Endothelial cell of umbilical vein (primary cell): ENCODE measurements at regions not wholly inside any gene's neighbourhood (a gene's known extent, or its start where the extent isn't known, plus 50 kb on each side); places are given as distances from the start of the nearest gene placed in this dataset.

Experiments used
- BruUV-seq: library from RNA; stranded (reverse); fragments of 400-500 nt; replicated peaks from 2 replicates; lab custom pipeline; 2021; lab: Mats Ljungman, UMichigan
- CTCF ChIA-PET: fragments of 300-600, 350-600 bp; sonication (Branson Sonifier 250); formaldehyde crosslinking; loops from one replicate; lab custom pipeline; 2021; ENCODE audit warnings: antibody characterized with exemption, inconsistent platforms; lab: Charles Lee
- POLR2A ChIA-PET: fragments of 300-600, 350-600 bp; sonication (Branson Sonifier 250); formaldehyde crosslinking; loops from one replicate; lab custom pipeline; 2021; ENCODE audit warnings: antibody characterized with exemption, inconsistent platforms; lab: Charles Lee
- DNase-seq: peaks from one replicate; pipeline ENCODE4 v3.0.0-alpha.2; 2011; ENCODE audit warnings: low read depth, low spot score
- FAIRE-seq: peaks from 2 replicates; lab custom pipeline; 2011; peaks lifted over from hg19 to GRCh38; lab: Jason Lieb, UNC
- H2AFZ ChIP-seq: 2 replicates; pipeline ENCODE4 v1.6.0; 2012; ENCODE audit warnings: low read depth, low read length, control low read depth, inconsistent platforms
- H3K27ac ChIP-seq: 2 replicates; pipeline ENCODE4 v1.5.1; 2011; ENCODE audit warnings: low read depth, mild to moderate bottlenecking, control low read depth, low read length, moderate library complexity; ENCODE audit not compliant: insufficient read depth
- H3K27me3 ChIP-seq, 2 experiments: 2 replicates each; pipeline versions ENCODE4 v1.6.0 to v1.6.1; 2011; ENCODE audit warnings: low read length in 2 of 2, mixed read lengths in 1 of 2; ENCODE audit not compliant: control insufficient read depth in 2 of 2, insufficient read depth in 2 of 2
- H3K36me3 ChIP-seq, 2 experiments: 2 replicates in 1 of 2; 3 replicates in 1 of 2; pipeline ENCODE4 v1.5.1; 2011; ENCODE audit warnings: low read length in 2 of 2, mild to moderate bottlenecking in 1 of 2, moderate library complexity in 1 of 2; ENCODE audit not compliant: control insufficient read depth in 2 of 2, insufficient read depth in 2 of 2; ENCODE audit errors: extremely low read depth in 1 of 2
- H3K4me1 ChIP-seq: 3 replicates; pipeline ENCODE4 v1.5.1; 2011; ENCODE audit warnings: mild to moderate bottlenecking, low read length; ENCODE audit not compliant: control insufficient read depth, insufficient read depth; ENCODE audit errors: extremely low read depth
- H3K4me2 ChIP-seq: 2 replicates; pipeline ENCODE4 v1.6.1; 2011; ENCODE audit warnings: low read length, control low read depth, mixed read lengths; ENCODE audit not compliant: insufficient read depth
- H3K4me3 ChIP-seq, 3 experiments: fragments of 200-600 bp in 1 of 3; sonication (generic), shearing (Covaris generic) in 1 of 3; replicated peaks in 1 of 3; 2 replicates each; pipeline ENCODE4 v1.5.1; 2011 to 2016; ENCODE audit warnings: control low read depth in 3 of 3, low read length in 3 of 3, mild to moderate bottlenecking in 2 of 3, inconsistent platforms in 1 of 3, low read depth in 1 of 3, moderate library complexity in 1 of 3; ENCODE audit not compliant: insufficient read depth in 1 of 3
- H3K79me2 ChIP-seq: 2 replicates; pipeline ENCODE4 v1.6.0; 2012; ENCODE audit warnings: low read length, inconsistent platforms; ENCODE audit not compliant: control insufficient read depth, insufficient read depth
- H3K9ac ChIP-seq: replicated peaks from 2 replicates; pipeline ENCODE3; 2011; ENCODE audit warnings: low read length, control low read depth; ENCODE audit not compliant: insufficient read depth; ENCODE audit errors: extremely low read depth
- H3K9me1 ChIP-seq: replicated peaks from 3 replicates; pipeline ENCODE4 v1.6.0; 2011; ENCODE audit warnings: mild to moderate bottlenecking, low read length; ENCODE audit not compliant: control insufficient read depth, insufficient read depth; ENCODE audit errors: extremely low read depth
- H3K9me3 ChIP-seq: replicated peaks from 2 replicates; pipeline ENCODE4 v1.5.1; 2012; ENCODE audit warnings: low read length, inconsistent platforms; ENCODE audit not compliant: control insufficient read depth, insufficient read depth
- H4K20me1 ChIP-seq: replicated peaks from 2 replicates; pipeline ENCODE3; 2011; ENCODE audit warnings: mild to moderate bottlenecking, low read length; ENCODE audit not compliant: control insufficient read depth, insufficient read depth; ENCODE audit errors: extremely low read depth
- CTCF ChIP-seq, 2 donors: IDR thresholded peaks; 1 replicate in 1 of 2; 2 replicates in 1 of 2; pipeline ENCODE4 v1.5.1; 2011; ENCODE audit warnings: low read length in 2 of 2, mild to moderate bottlenecking in 2 of 2, moderate library complexity in 2 of 2, control low read depth in 1 of 2, inconsistent platforms in 1 of 2, low read depth in 1 of 2; ENCODE audit not compliant: insufficient read depth in 1 of 2; ENCODE audit errors: extremely low read depth in 1 of 2
- EZH2 ChIP-seq: IDR thresholded peaks from 2 replicates; pipeline ENCODE4 v1.6.1; 2012; ENCODE audit warnings: borderline replicate concordance, low read depth, mild to moderate bottlenecking, moderate library complexity, low read length, inconsistent platforms; ENCODE audit not compliant: severe bottlenecking
- FOS ChIP-seq: IDR thresholded peaks from 2 replicates; pipeline ENCODE4 v1.6.1; 2011; ENCODE audit warnings: mild to moderate bottlenecking, low read length, moderate library complexity, borderline replicate concordance; ENCODE audit not compliant: insufficient read depth
- GATA2 ChIP-seq: IDR thresholded peaks from 2 replicates; pipeline ENCODE4 v1.7.0; 2011; ENCODE audit warnings: low read depth, mild to moderate bottlenecking, moderate library complexity, mixed read lengths, low read length; ENCODE audit not compliant: insufficient read length, insufficient read depth
- JUN ChIP-seq: IDR thresholded peaks from 2 replicates; pipeline ENCODE4 v1.6.1; 2011; ENCODE audit warnings: borderline replicate concordance, low read depth; ENCODE audit not compliant: insufficient read length, insufficient read depth
- MAX ChIP-seq: IDR thresholded peaks from 2 replicates; pipeline ENCODE4 v1.6.1; 2011; ENCODE audit not compliant: insufficient read depth, insufficient read length
- MYC ChIP-seq: IDR thresholded peaks from one replicate; pipeline ENCODE4 v1.6.1; 2011; ENCODE audit warnings: mild to moderate bottlenecking, low read depth, low read length
- POLR2A ChIP-seq: IDR thresholded peaks from 2 replicates; pipeline ENCODE4 v1.6.1; 2012; ENCODE audit warnings: low read depth, mild to moderate bottlenecking, control low read depth, low read length
- POLR2AphosphoS5 ChIP-seq: IDR thresholded peaks from 2 replicates; pipeline ENCODE4 v1.6.1; 2012; ENCODE audit warnings: low read depth, mild to moderate bottlenecking, control low read depth, low read length, moderate library complexity; ENCODE audit not compliant: insufficient read depth
- dilution Hi-C: fragments of 300-500 bp; cut with MboI; formaldehyde crosslinking; loops from one replicate; pipeline ENCODE4 v1.15.0; 2019; ENCODE audit warnings: low sequenced_read_pairs; ENCODE audit not compliant: extremely low pct_ligation_motif_present
- intact Hi-C: fragments of 100-400 bp; cut with micrococcal nuclease; formaldehyde crosslinking; loops from one replicate; pipeline ENCODE4 v1.10.0; 2022

- Histone ChIP-seq H4K20me1 (no peaks in the 10 kb centered on the region), H3K9me3 (no peaks in the 10 kb centered on the region), H3K4me3 (no peak overlapping the region), H3K4me2 (no peak overlapping the region), H2AFZ (no peak overlapping the region), H3K9ac (no peak overlapping the region), H3K9me1 (no peaks in the 10 kb centered on the region), H3K36me3 (no peaks in the 10 kb centered on the region), H3K27me3 (peaks cover 6 to 13% of the 10 kb centered on the region in 2 experiments), H3K79me2 (no peaks in the 10 kb centered on the region), H3K4me1 (no peaks in the 10 kb centered on the region), H3K27ac (no peak overlapping the region)
- CTCF ChIA-PET = interaction anchor here (1.7 to 7.9 kb wide), 2 partner anchors 18 to 92 kb away, joined by 5 to 93 read pairs; no protein-coding TSS in a partner anchor
- TF ChIP-seq EZH2 (no peak), CTCF (IDR thresholded peaks at IDR 0.05; ENCODE audit: extremely low read depth in 1 of 2, insufficient read depth in 1 of 2, low read depth in 1 of 2, low read length in 2 of 2) (no peak), POLR2AphosphoS5 (no peak), JUN (no peak), FOS (no peak), GATA2 (no peak), POLR2A (no peak), MAX (no peak), MYC (no peak)
- dilution Hi-C loops (no loop called here), intact Hi-C loops (no loop called here)
- FAIRE-seq (no peak), DNase-seq (no peak)
- BruUV-seq = no TSS peak
- POLR2A ChIA-PET = no interaction called here
These were observed 58.6 kb upstream of the PRSS1 start for GRCh38 chr7:142690554-142691182.
